ENCODE measurements at regions not wholly inside any gene's neighbourhood (a gene's known extent, or its start where the extent isn't known, plus 50 kb on each side); places are given as distances from the start of the nearest gene placed in this dataset.

- TF ChIP-seq CTCF (conservative IDR thresholded peaks at IDR 0.05) = no peak
- no peak for TF ChIP-seq EZH2 (IDR thresholded peaks at IDR 0.05; ENCODE audit: low read depth)
These were observed 79.0 kb upstream of the NFE2L3 start for GRCh38 chr7:26073041-26073440.
